ENCODE measurements at regions not wholly inside any gene's neighbourhood (a gene's known extent, or its start where the extent isn't known, plus 50 kb on each side); places are given as distances from the start of the nearest gene placed in this dataset.
"Not testable (repeated sequence)": the region's sequence is repeated elsewhere in the genome, so short reads cannot be mapped to it uniquely, and the experiment has no call there.

DNA sequence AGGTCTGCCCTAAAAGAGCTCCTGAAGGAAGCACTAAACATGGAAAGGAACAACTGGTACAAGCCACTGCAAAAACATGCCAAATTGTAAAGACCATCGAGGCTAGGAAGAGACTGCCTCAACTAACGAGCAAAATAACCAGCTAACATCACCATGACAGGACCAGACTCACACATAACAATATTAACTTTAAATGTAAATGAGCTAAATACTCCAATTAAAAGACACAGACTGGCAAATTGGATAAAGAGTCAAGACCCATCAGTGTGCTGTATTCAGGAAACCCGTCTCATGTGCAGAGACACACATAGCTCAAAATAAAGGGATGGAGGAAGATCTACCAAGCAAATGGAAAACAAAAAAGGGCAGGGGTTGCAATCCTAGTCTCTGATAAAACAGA, 263.4 kb upstream of the WSB1 start:
- not testable (repeated sequence) for FAIRE-seq; H3K27ac ChIP-seq (ENCODE audit: low read depth in 1 of 3, low read length in 2 of 3); H3K9me3 ChIP-seq (ENCODE audit: control insufficient read depth in 2 of 2, insufficient read depth in 1 of 2, low read depth in 1 of 2, low read length in 1 of 2); H3K36me3 ChIP-seq (ENCODE audit: control insufficient read depth in 3 of 3, insufficient read depth in 2 of 3, low read depth in 1 of 3, low read length in 3 of 3); H3K4me1 ChIP-seq (ENCODE audit: control insufficient read depth in 3 of 3, insufficient read depth in 2 of 3, low read depth in 1 of 3, low read length in 2 of 3); H3K4me3 ChIP-seq (ENCODE audit: low read depth in 1 of 3, low read length in 3 of 3); DNase-seq; H3K27me3 ChIP-seq (ENCODE audit: control insufficient read depth in 3 of 3, insufficient read depth in 3 of 3, low read length in 3 of 3)
- WGBS, 3 donors: 62% methylated on average over 3 of the region's 3 CpGs

DNA sequence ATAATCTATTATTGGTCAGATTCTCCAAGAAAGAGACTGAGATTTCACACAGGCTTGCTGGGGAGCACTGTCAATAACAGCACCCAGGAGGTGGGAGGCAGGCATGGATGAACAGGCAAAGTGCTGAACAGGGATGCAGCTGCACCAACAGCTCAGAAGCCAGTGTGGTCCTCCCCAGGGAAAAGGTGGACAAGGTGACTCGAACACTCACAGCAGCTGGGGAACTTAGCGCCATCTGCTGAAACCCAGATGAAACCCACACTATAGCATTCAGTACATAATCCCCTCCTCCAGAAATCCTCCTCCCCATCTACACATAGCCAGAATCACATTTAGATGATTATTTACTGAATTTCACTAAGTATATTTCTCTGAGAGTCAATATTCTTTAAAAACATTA, 255.2 kb upstream of the WSB1 start:
- H3K27me3 ChIP-seq (ENCODE audit: control insufficient read depth in 3 of 3, insufficient read depth in 3 of 3, low read length in 3 of 3): no peaks in the 10 kb centered on the region
- 20 to 39% (median 30%) methylated on average over 2 of the region's 2 CpGs for WGBS, 3 donors
- no peak for FAIRE-seq

DNA sequence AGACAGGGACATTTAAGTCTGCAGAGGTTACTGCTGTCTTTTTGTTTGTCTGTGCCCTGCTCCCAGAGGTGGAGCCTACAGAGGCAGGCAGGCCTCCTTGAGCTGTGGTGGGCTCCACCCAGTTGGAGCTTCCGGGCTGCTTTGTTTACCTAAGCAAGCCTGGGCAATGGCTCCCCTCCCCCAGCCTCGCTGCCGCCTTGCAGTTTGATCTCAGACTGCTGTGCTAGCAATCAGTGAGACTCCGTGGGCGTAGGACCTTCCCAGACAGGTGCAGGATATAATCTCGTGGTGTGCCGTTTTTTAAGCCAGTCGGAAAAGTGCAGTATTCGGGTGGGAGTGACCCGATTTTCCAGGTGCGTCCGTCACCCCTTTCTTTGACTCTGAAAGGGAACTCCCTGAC, 248.9 kb upstream of the WSB1 start:
- not testable (repeated sequence) for H3K27ac ChIP-seq (ENCODE audit: low read depth in 1 of 3, low read length in 2 of 3); FAIRE-seq; H3K36me3 ChIP-seq (ENCODE audit: control insufficient read depth in 3 of 3, insufficient read depth in 2 of 3, low read depth in 1 of 3, low read length in 3 of 3); H3K4me1 ChIP-seq (ENCODE audit: control insufficient read depth in 3 of 3, insufficient read depth in 2 of 3, low read depth in 1 of 3, low read length in 2 of 3); H3K9me3 ChIP-seq (ENCODE audit: control insufficient read depth in 2 of 2, insufficient read depth in 1 of 2, low read depth in 1 of 2, low read length in 1 of 2); H3K27me3 ChIP-seq (ENCODE audit: control insufficient read depth in 3 of 3, insufficient read depth in 3 of 3, low read length in 3 of 3); DNase-seq; H3K4me3 ChIP-seq (ENCODE audit: low read depth in 1 of 3, low read length in 3 of 3)
- WGBS, 3 donors: 82 to 89% (median 85%) methylated on average over 12 of the region's 12 CpGs

More for the DNA sequence above, 255.2 kb upstream of the WSB1 start:
- DNase-seq: no peak
- no peak overlapping the region for H3K27ac ChIP-seq (ENCODE audit: low read depth in 1 of 3, low read length in 2 of 3)
- H3K9me3 ChIP-seq (ENCODE audit: control insufficient read depth in 2 of 2, insufficient read depth in 1 of 2, low read depth in 1 of 2, low read length in 1 of 2): peaks cover 0 to 6% of the 10 kb centered on the region in 2 donors
- H3K4me1 ChIP-seq (ENCODE audit: control insufficient read depth in 3 of 3, insufficient read depth in 2 of 3, low read depth in 1 of 3, low read length in 2 of 3): no peaks in the 10 kb centered on the region
- no peak overlapping the region for H3K4me3 ChIP-seq (ENCODE audit: low read depth in 1 of 3, low read length in 3 of 3)
- H3K36me3 ChIP-seq (ENCODE audit: control insufficient read depth in 3 of 3, insufficient read depth in 2 of 3, low read depth in 1 of 3, low read length in 3 of 3): no peaks in the 10 kb centered on the region

DNA sequence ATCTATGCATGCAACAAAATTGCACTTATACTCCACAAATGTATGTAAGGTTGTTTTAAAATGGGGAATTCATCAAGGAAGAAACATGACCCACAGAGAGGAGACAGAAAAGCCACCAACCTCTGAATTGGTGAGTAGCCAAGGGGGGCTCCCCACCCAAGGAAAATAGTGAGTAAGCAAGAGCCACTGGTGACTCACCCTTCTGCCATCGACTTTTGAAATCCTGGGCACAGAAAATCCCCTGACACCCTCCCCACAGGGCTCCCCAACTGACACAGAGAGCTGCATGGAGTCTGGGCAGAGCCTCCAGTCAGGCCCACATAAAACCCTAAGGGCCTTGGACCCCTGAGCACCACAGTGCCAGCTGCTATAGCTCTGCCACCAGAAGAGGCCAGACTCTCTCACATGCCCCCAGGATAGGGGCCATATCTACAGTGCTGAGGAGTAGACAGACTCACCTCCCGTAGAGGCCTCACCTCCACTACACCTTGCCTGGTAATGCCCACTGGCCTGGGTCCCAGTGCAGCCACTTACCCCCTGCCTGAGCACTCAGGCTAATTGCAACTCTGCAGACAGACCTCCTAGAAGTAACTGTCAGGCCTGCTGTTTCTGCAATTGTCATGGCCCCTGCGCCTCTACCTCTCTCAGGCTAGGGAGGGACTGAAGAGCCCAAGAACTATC, 244.7 kb upstream of the WSB1 start:
- 53 to 66% (median 54%) methylated on average over 3 of the region's 3 CpGs for WGBS, 3 donors
- DNase-seq: no peak
- FAIRE-seq: no peak
- Histone ChIP-seq H3K4me1 (ENCODE audit: control insufficient read depth in 3 of 3, insufficient read depth in 2 of 3, low read depth in 1 of 3, low read length in 2 of 3) (no peaks in the 10 kb centered on the region), H3K27ac (ENCODE audit: low read depth in 1 of 3, low read length in 2 of 3) (no peak overlapping the region), H3K4me3 (ENCODE audit: low read depth in 1 of 3, low read length in 3 of 3) (no peak overlapping the region), H3K27me3 (ENCODE audit: control insufficient read depth in 3 of 3, insufficient read depth in 3 of 3, low read length in 3 of 3) (no peaks in the 10 kb centered on the region), H3K9me3 (ENCODE audit: control insufficient read depth in 2 of 2, insufficient read depth in 1 of 2, low read depth in 1 of 2, low read length in 1 of 2) (peaks cover 0 to 13% of the 10 kb centered on the region in 2 donors), H3K36me3 (ENCODE audit: control insufficient read depth in 3 of 3, insufficient read depth in 2 of 3, low read depth in 1 of 3, low read length in 3 of 3) (no peaks in the 10 kb centered on the region)

DNA sequence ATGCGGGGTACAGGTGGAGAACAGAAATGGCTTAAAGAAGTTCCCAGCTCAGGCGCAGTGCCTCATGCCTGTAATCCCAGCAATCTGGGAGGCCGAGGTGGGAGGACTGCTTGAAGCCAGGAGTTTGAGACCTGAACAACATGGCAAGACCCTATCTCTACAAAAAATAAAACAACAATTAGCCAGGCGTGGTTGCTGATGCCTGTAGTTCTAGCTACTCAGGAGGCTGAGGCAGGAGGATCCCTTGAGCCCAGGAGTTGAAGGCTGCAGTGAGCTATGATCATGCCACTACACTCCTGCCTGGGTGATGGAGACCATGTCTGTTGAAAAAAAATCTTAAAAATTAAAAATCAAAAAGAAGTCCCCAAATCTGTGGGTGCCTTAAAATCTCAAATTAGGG, 228.3 kb upstream of the WSB1 start:
- WGBS, 3 donors: 66 to 72% (median 66%) methylated on average over 4 of the region's 4 CpGs

DNA sequence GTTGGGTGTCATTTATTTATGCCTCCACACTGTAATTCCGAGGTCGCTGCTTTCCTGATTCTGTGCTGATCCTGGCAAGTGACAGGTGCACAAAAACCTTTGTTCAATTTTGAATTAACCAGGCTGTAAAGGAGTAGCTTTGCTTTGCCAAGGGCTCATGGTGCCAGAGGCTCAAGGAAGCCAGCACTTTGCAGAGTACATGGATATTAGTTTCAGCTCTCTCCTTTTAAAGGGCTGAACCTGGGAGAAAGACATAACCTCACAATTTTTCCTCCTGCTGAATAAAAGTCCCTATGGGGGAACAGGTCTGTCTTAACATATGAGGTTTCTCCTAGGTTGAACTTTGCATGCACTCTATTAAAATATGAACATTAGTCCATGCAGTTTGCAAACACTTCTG, 227.6 kb upstream of the WSB1 start:
- DNase-seq: no peak
- WGBS, 3 donors: 31 to 55% (median 40%) methylated on average over 2 of the region's 2 CpGs
- peaks cover 0 to 2% (median 0%) of the 10 kb centered on the region in 3 donors for H3K27me3 ChIP-seq (ENCODE audit: control insufficient read depth in 3 of 3, insufficient read depth in 3 of 3, low read length in 3 of 3)
- H3K9me3 ChIP-seq (ENCODE audit: control insufficient read depth in 2 of 2, insufficient read depth in 1 of 2, low read depth in 1 of 2, low read length in 1 of 2): no peaks in the 10 kb centered on the region
- H3K27ac ChIP-seq (ENCODE audit: low read depth in 1 of 3, low read length in 2 of 3): no peak overlapping the region
- FAIRE-seq: no peak
- H3K4me3 ChIP-seq (ENCODE audit: low read depth in 1 of 3, low read length in 3 of 3): no peak overlapping the region
- H3K36me3 ChIP-seq (ENCODE audit: control insufficient read depth in 3 of 3, insufficient read depth in 2 of 3, low read depth in 1 of 3, low read length in 3 of 3): no peaks in the 10 kb centered on the region
- H3K4me1 ChIP-seq (ENCODE audit: control insufficient read depth in 3 of 3, insufficient read depth in 2 of 3, low read depth in 1 of 3, low read length in 2 of 3): no peaks in the 10 kb centered on the region

More for the DNA sequence above, 228.3 kb upstream of the WSB1 start:
- H3K36me3 ChIP-seq (ENCODE audit: control insufficient read depth in 3 of 3, insufficient read depth in 2 of 3, low read depth in 1 of 3, low read length in 3 of 3): no peaks in the 10 kb centered on the region
- H3K4me3 ChIP-seq (ENCODE audit: low read depth in 1 of 3, low read length in 3 of 3): no peak overlapping the region
- peaks cover 0 to 2% (median 0%) of the 10 kb centered on the region in 3 donors for H3K27me3 ChIP-seq (ENCODE audit: control insufficient read depth in 3 of 3, insufficient read depth in 3 of 3, low read length in 3 of 3)
- H3K27ac ChIP-seq (ENCODE audit: low read depth in 1 of 3, low read length in 2 of 3): no peak overlapping the region
- no peaks in the 10 kb centered on the region for H3K4me1 ChIP-seq (ENCODE audit: control insufficient read depth in 3 of 3, insufficient read depth in 2 of 3, low read depth in 1 of 3, low read length in 2 of 3)
- H3K9me3 ChIP-seq (ENCODE audit: control insufficient read depth in 2 of 2, insufficient read depth in 1 of 2, low read depth in 1 of 2, low read length in 1 of 2): no peaks in the 10 kb centered on the region
- no peak for DNase-seq
- FAIRE-seq: no peak

DNA sequence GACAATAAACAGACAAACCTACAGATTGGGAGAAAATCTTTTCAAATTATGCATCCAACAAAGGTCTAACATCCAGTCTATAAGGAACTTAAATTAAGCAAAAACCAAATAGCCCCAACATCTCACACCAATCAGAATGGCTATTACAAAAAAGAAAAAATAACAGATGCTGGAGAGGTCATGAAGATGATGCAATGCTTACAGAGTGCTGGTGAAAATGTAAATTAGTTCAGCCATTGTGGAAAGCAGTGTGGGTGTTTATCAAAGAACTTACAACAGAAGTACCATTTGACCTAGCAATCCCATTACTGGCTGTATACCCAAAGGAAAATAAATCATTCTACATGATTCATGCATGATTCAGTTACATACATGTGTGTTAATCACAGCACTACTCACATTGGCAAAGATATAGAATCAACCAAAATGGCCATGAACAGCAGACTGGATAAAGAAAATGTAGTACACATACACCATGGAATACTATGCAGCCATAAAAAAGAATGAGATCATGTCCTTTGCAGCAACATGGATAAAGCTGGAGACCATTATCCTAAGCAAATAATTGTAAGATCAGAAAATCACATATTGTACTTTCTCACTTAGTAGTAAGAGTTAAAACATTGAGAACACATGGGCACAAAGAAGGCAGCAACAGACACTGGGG, 223.9 kb upstream of the WSB1 start:
- H3K27ac ChIP-seq (ENCODE audit: low read depth in 1 of 3, low read length in 2 of 3): no peak overlapping the region
- no peaks in the 10 kb centered on the region for H3K27me3 ChIP-seq (ENCODE audit: control insufficient read depth in 3 of 3, insufficient read depth in 3 of 3, low read length in 3 of 3)
- no peaks in the 10 kb centered on the region for H3K36me3 ChIP-seq (ENCODE audit: control insufficient read depth in 3 of 3, insufficient read depth in 2 of 3, low read depth in 1 of 3, low read length in 3 of 3)
- DNase-seq: no peak
- H3K9me3 ChIP-seq (ENCODE audit: control insufficient read depth in 2 of 2, insufficient read depth in 1 of 2, low read depth in 1 of 2, low read length in 1 of 2): peaks cover 0 to 9% of the 10 kb centered on the region in 2 donors
- H3K4me1 ChIP-seq (ENCODE audit: control insufficient read depth in 3 of 3, insufficient read depth in 2 of 3, low read depth in 1 of 3, low read length in 2 of 3): no peaks in the 10 kb centered on the region
- H3K4me3 ChIP-seq (ENCODE audit: low read depth in 1 of 3, low read length in 3 of 3): no peak overlapping the region
- FAIRE-seq: no peak

DNA sequence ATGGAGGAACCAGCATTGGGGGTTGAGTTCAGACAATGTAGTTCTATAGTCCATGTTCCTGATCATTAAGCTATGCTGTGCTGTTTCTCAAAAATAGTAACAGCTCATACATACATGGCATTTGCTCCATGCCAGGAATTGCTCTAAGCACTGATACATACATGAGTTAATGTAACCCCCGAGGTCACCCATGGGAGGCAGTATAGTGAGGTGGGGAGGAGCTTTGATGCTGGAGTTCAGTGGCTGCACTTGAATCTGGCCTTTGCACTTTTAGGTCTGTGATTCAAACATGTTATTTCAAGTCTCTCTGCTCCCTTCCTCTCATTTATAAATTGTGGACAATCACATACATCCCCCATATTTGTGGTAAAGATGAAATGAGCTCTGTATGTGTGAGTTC, 223.1 kb upstream of the WSB1 start:
- H3K27me3 ChIP-seq (ENCODE audit: control insufficient read depth in 3 of 3, insufficient read depth in 3 of 3, low read length in 3 of 3): no peaks in the 10 kb centered on the region
- H3K4me1 ChIP-seq (ENCODE audit: control insufficient read depth in 3 of 3, insufficient read depth in 2 of 3, low read depth in 1 of 3, low read length in 2 of 3): no peaks in the 10 kb centered on the region
- no peak overlapping the region for H3K27ac ChIP-seq (ENCODE audit: low read depth in 1 of 3, low read length in 2 of 3)
- FAIRE-seq (no peak), DNase-seq (no peak)
- H3K9me3 ChIP-seq (ENCODE audit: control insufficient read depth in 2 of 2, insufficient read depth in 1 of 2, low read depth in 1 of 2, low read length in 1 of 2): peaks cover 0 to 10% of the 10 kb centered on the region in 2 donors
- WGBS, 3 donors: 52 to 59% (median 52%) methylated on average over 1 of the region's 1 CpG
- no peaks in the 10 kb centered on the region for H3K36me3 ChIP-seq (ENCODE audit: control insufficient read depth in 3 of 3, insufficient read depth in 2 of 3, low read depth in 1 of 3, low read length in 3 of 3)
- no peak overlapping the region for H3K4me3 ChIP-seq (ENCODE audit: low read depth in 1 of 3, low read length in 3 of 3)

DNA sequence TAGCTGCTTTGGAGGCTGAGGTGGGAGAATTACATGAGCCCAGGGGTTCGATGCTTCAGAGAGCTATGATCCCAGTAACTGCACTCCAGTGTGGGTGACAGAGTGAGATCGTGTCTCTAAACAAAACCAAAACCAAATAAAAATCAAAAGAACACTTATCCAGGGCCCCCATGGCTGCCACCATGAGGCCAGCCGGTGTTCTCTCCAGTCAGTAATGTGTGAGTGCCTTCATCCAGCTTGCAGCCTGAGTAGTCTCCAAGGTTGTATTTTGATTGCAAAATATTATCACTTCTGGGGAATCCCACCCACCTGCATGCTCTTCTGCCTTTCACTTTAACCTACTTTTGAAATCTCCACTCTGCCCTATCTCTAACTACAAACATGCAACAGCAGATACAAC, 221.0 kb upstream of the WSB1 start:
- H3K9me3 ChIP-seq (ENCODE audit: control insufficient read depth in 2 of 2, insufficient read depth in 1 of 2, low read depth in 1 of 2, low read length in 1 of 2): peaks cover 0 to 17% of the 10 kb centered on the region in 2 donors
- no peak overlapping the region for H3K27ac ChIP-seq (ENCODE audit: low read depth in 1 of 3, low read length in 2 of 3)
- FAIRE-seq (no peak), DNase-seq (no peak)
- no peaks in the 10 kb centered on the region for H3K36me3 ChIP-seq (ENCODE audit: control insufficient read depth in 3 of 3, insufficient read depth in 2 of 3, low read depth in 1 of 3, low read length in 3 of 3)
- no peak overlapping the region for H3K4me3 ChIP-seq (ENCODE audit: low read depth in 1 of 3, low read length in 3 of 3)
- WGBS, 3 donors: 41 to 51% (median 46%) methylated on average over 3 of the region's 3 CpGs
- no peaks in the 10 kb centered on the region for H3K27me3 ChIP-seq (ENCODE audit: control insufficient read depth in 3 of 3, insufficient read depth in 3 of 3, low read length in 3 of 3)
- no peaks in the 10 kb centered on the region for H3K4me1 ChIP-seq (ENCODE audit: control insufficient read depth in 3 of 3, insufficient read depth in 2 of 3, low read depth in 1 of 3, low read length in 2 of 3)
